DOHH2 (cell line): ENCODE measurements at regions not wholly inside any gene's neighbourhood (a gene's known extent, or its start where the extent isn't known, plus 50 kb on each side); places are given as distances from the start of the nearest gene placed in this dataset.

Experiments
- H3F3A ChIP-seq: fragments of 200-600 bp; sonication (generic), shearing (Covaris generic); 2 replicates; pipeline ENCODE4 v1.6.0; 2016; ENCODE audit warnings: antibody characterized with exemption, mild to moderate bottlenecking; ENCODE audit not compliant: control insufficient read depth, insufficient read depth
- H3K27ac ChIP-seq: fragments of 200-600 bp; sonication (generic); 2 replicates; pipeline ENCODE4 v1.5.1; 2014; ENCODE audit warnings: low read depth, mild to moderate bottlenecking, low read length, moderate library complexity
- H3K27me3 ChIP-seq: fragments of 200-600 bp; sonication (generic); 2 replicates; pipeline ENCODE4 v1.6.1; 2014; ENCODE audit warnings: mild to moderate bottlenecking, low read length, mixed read lengths; ENCODE audit not compliant: control insufficient read depth
- H3K36me3 ChIP-seq: fragments of 200-600 bp; sonication (generic); 2 replicates; pipeline ENCODE4 v1.6.1; 2014; ENCODE audit warnings: mild to moderate bottlenecking, low read length, moderate library complexity, mixed read lengths; ENCODE audit not compliant: control insufficient read depth
- H3K4me1 ChIP-seq: fragments of 200-600 bp; sonication (generic); 2 replicates; pipeline ENCODE4 v1.6.1; 2014; ENCODE audit warnings: mild to moderate bottlenecking, low read length, mixed read lengths; ENCODE audit not compliant: control insufficient read depth
- H3K4me2 ChIP-seq: fragments of 200-600 bp; sonication (generic); 2 replicates; pipeline ENCODE4 v1.6.0; 2014; ENCODE audit warnings: mild to moderate bottlenecking, low read length, moderate library complexity
- H3K4me3 ChIP-seq: fragments of 200-600 bp; sonication (generic); 2 replicates; pipeline ENCODE4 v1.5.1; 2014; ENCODE audit warnings: mild to moderate bottlenecking, low read length, mixed read lengths
- H3K79me2 ChIP-seq: fragments of 200-600 bp; sonication (generic); 2 replicates; pipeline ENCODE4 v1.6.1; 2014; ENCODE audit warnings: mild to moderate bottlenecking, low read length, mixed read lengths; ENCODE audit not compliant: control insufficient read depth
- H3K9me2 ChIP-seq: fragments of 200-600 bp; sonication (generic); replicated peaks from 2 replicates; pipeline ENCODE4 v1.6.1; 2014; ENCODE audit warnings: mild to moderate bottlenecking, low read length, mixed read lengths; ENCODE audit not compliant: control insufficient read depth
- H3K9me3 ChIP-seq: fragments of 200-600 bp; sonication (generic); 2 replicates; pipeline ENCODE4 v1.6.1; 2014; ENCODE audit warnings: antibody characterized with exemption, low read length, mixed read lengths; ENCODE audit not compliant: control insufficient read depth, insufficient read depth
- H4K20me1 ChIP-seq: fragments of 200-600 bp; sonication (generic); 2 replicates; pipeline ENCODE4 v1.6.0; 2014; ENCODE audit warnings: low read depth, mild to moderate bottlenecking, antibody characterized with exemption, low read length, moderate library complexity; ENCODE audit not compliant: control insufficient read depth, insufficient read depth
- CTCF ChIP-seq: fragments of 200-600 bp; sonication (generic); IDR thresholded peaks from one replicate; pipeline ENCODE4 v1.5.1; 2014; ENCODE audit warnings: antibody characterized with exemption, mild to moderate bottlenecking, low read depth, low read length; ENCODE audit not compliant: poor library complexity, severe bottlenecking
- EZH2phosphoT487 ChIP-seq: fragments of 200-600 bp; sonication (generic); IDR thresholded peaks from 2 replicates; pipeline ENCODE4 v1.6.1; 2017; ENCODE audit warnings: borderline replicate concordance, mild to moderate bottlenecking, antibody characterized with exemption, low read length, moderate library complexity, mixed read lengths

- H3K27me3 ChIP-seq = no peaks in the 10 kb centered on the region
- H3K79me2 ChIP-seq = no peaks in the 10 kb centered on the region
- H3F3A ChIP-seq = no peaks in the 10 kb centered on the region
- H3K4me1 ChIP-seq = no peaks in the 10 kb centered on the region
- H3K36me3 ChIP-seq = no peaks in the 10 kb centered on the region
- H4K20me1 ChIP-seq = no peaks in the 10 kb centered on the region
- H3K27ac ChIP-seq = no peak overlapping the region
- no peak overlapping the region for H3K4me2 ChIP-seq
- no peaks in the 10 kb centered on the region for H3K9me3 ChIP-seq
- H3K4me3 ChIP-seq = no peak overlapping the region
- H3K9me2 ChIP-seq = no peaks in the 10 kb centered on the region
- no peak for TF ChIP-seq EZH2phosphoT487
- TF ChIP-seq CTCF = no peak
Measured at GRCh38 chr10:75326306-75326705, 75.3 kb downstream of the ZNF503 start.

- no peaks in the 10 kb centered on the region for H3K9me2 ChIP-seq
- H3K27ac ChIP-seq = no peak overlapping the region
- no peak for TF ChIP-seq EZH2phosphoT487
- TF ChIP-seq CTCF = no peak
- H3K4me3 ChIP-seq = no peak overlapping the region
- H4K20me1 ChIP-seq = no peaks in the 10 kb centered on the region
- H3K9me3 ChIP-seq = peaks cover 3% of the 10 kb centered on the region; the same call in 1 of the 2 replicates
- no peaks in the 10 kb centered on the region for H3K79me2 ChIP-seq
- no peaks in the 10 kb centered on the region for H3K4me1 ChIP-seq
- no peaks in the 10 kb centered on the region for H3K27me3 ChIP-seq
- H3K36me3 ChIP-seq = no peaks in the 10 kb centered on the region
- no peak overlapping the region for H3K4me2 ChIP-seq
- H3F3A ChIP-seq = no peaks in the 10 kb centered on the region
Measured at GRCh38 chr10:75319274-75319673, 82.3 kb downstream of the ZNF503 start.

GRCh38 chr10:75314570-75314969 lies 78.8 kb upstream of the COMTD1 start:
- H3K27ac ChIP-seq = no peak overlapping the region
- no peak for TF ChIP-seq EZH2phosphoT487
- TF ChIP-seq CTCF = no peak
- H3F3A ChIP-seq = no peaks in the 10 kb centered on the region
- no peaks in the 10 kb centered on the region for H3K79me2 ChIP-seq
- H3K9me3 ChIP-seq = peaks cover 3% of the 10 kb centered on the region; the same call in 1 of the 2 replicates
- no peaks in the 10 kb centered on the region for H3K9me2 ChIP-seq
- no peak overlapping the region for H3K4me2 ChIP-seq
- no peaks in the 10 kb centered on the region for H3K4me1 ChIP-seq
- no peak overlapping the region for H3K4me3 ChIP-seq
- no peaks in the 10 kb centered on the region for H4K20me1 ChIP-seq
- no peaks in the 10 kb centered on the region for H3K36me3 ChIP-seq
- no peaks in the 10 kb centered on the region for H3K27me3 ChIP-seq

- Histone ChIP-seq H3K4me1 (no peaks in the 10 kb centered on the region), H3K36me3 (no peaks in the 10 kb centered on the region), H4K20me1 (no peaks in the 10 kb centered on the region), H3K79me2 (no peaks in the 10 kb centered on the region), H3K9me3 (no peaks in the 10 kb centered on the region), H3K4me2 (no peak overlapping the region), H3K4me3 (no peak overlapping the region), H3K27ac (no peak overlapping the region), H3F3A (no peaks in the 10 kb centered on the region), H3K9me2 (no peaks in the 10 kb centered on the region), H3K27me3 (no peaks in the 10 kb centered on the region)
- TF ChIP-seq CTCF (no peak), EZH2phosphoT487 (no peak)
Measured at GRCh38 chr10:75312440-75312839, 76.7 kb upstream of the COMTD1 start.
